RCC 7860 (cell line): ENCODE measurements at regions not wholly inside any gene's neighbourhood (a gene's known extent, or its start where the extent isn't known, plus 50 kb on each side); places are given as distances from the start of the nearest gene placed in this dataset.
"Not testable (repeated sequence)": the region's sequence is repeated elsewhere in the genome, so short reads cannot be mapped to it uniquely, and the experiment has no call there.

ENCODE experiments used
- DNase-seq: peaks from one replicate; pipeline ENCODE4 v3.0.0-alpha.2; 2015; ENCODE audit warnings: low spot score
- FAIRE-seq: peaks from 2 replicates; lab custom pipeline; 2012; peaks lifted over from hg19 to GRCh38; lab: Jason Lieb, UNC

DNA sequence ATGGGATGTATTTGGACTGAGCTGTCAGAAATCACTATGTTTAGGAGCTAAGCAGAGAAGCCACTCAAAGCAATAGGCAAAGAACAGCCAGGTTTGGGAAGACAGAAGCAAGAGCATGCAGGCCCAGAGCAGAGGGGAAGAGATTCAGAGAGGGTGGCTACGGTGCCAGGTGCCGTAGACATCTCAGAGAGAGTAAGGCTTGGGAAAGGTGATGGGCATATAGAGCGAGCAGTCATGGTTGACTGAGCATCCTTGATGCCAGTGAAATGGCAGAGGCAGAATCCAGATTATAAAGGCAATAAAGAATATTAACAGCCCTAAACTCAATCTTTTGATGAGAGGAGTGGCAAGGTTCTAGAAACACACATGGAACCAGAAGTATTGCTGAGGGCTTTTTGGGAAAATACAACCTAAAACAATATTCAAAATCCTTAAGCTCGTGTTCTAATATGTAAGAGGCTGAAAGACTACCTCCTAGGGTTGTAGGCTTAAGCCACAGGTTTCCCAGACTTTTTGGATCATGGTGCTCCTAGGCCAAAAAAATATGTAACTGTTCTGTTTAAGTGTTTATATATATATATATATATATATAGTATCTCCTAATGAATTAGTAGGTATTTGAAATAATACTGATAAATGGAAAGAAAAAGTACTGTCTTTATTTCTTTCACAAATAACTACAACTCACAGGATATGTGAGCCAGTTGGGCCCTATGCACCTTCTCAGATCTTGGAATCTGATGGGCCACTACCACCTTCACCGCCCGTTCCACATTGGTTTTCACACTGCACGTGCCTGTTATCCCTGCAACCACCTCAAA is 113.3 kb downstream of the MYCN start:
- FAIRE-seq (no peak), DNase-seq (no peak)

DNA sequence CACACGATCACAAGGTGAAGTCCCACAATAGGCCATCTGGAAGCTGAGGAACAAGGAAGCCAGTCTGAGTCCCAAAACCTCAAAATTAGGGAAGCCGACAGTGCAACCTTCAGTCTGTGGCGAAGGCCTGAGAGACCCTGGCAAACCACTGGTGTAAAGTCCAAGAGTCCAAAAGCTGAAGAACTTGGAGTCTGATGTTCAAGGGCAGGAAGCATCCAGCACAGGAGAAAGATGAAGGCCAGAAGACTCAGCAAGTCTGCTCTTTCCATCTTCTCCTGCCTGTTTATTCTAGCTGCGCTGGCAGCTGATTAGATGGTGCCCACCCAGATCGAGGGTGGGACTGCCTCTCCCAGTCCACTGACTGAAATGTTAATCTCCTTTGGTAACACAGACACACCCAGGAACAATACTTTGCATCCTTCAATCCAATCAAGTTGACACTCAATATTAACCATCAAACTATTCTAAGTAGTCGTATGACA is 112.3 kb downstream of the MYCN start:
- DNase-seq, FAIRE-seq: not testable (repeated sequence)

DNA sequence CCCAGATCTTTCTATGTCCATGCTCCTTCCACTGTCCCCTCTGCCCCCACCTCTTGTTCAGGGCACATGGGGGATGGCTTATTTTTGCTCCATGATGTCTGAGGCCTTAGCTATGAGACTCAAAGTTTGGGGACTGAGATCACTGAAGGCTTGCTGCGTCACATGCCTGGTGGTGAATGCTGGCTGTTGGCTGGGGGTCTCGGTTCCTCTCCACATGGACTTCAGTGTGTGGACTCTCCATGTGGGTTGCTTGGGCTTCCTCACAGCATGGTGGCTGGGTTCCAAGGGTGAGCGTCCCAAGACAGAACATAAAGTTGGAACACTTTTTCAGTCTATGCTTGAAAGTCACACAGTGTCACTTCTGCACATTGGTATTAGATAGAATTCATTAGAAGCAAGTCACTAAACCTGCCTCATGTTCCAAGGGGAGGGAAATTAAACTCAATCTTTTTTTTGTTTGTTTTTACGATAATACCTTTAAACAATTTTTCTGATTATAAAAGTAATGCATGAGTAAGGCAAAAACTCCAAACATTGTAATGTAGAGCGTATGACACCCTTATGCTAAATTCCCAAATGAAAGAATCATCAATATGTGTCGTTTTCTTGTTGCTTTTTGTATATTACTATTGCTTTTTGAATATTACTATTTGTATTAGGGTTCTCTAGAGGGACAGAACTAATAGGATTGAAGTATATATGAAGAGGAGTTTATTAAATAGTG is 111.7 kb downstream of the MYCN start:
- no peak for FAIRE-seq
- DNase-seq: no peak

GRCh38 chr2:16050908-16051489 is 110.6 kb downstream of the MYCN start:
- FAIRE-seq (no peak), DNase-seq (no peak)

DNA sequence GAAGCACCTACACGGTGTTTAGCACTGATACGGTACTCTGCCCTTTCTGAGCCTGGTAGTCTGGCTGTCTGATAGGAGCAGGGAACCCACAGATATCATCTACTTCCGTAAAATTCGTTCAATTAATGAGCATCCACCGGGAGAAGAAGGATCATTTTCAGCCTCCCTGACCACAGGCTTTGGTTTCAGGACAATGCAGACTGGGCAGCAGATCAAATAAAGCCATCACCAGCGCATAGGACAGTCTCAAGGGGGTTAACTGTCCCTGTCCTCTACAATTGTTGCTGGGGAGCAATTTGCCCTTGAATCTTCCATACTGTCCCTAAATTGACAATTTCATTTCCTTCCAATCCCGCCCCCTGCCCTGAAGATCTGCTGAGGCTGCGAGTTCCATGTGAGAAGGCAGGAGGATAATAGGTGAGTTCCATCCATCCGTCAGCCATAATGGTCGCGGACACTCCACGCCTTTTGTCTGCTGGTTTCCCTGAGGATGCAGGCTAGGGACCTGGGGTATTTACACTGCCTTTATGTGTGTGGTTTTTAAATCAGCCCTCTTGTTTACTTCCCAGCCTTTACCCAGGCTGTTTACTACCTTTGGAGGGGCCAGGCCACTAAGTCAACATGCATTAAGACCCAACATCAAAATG is 110.0 kb downstream of the MYCN start:
- FAIRE-seq (no peak), DNase-seq (no peak)

GRCh38 chr2:16049406-16049805 is 109.1 kb downstream of the MYCN start:
- FAIRE-seq (no peak), DNase-seq (no peak)

- DNase-seq (no peak), FAIRE-seq (no peak)
Measured at GRCh38 chr2:16048466-16048865, 108.1 kb downstream of the MYCN start.

DNA sequence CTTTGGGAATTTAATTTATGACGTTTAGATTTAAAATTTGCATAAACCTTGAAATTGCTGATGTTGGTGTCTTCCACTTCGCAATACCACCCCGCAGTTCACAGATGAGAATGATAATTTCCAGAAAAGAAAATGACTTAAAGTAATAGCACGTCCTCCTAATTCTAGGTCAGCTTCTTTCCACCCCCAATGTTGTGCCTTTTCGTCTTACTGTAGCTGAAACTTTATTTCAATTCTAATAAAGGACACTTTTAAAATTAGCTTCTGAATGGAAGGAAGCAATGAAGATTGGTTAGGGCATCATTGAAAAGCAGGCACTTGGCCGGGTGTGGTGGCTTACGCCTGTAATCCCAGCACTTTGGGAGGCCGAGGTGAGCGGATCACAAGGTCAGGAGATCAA is 107.4 kb downstream of the MYCN start:
- FAIRE-seq (no peak), DNase-seq (no peak)

DNA sequence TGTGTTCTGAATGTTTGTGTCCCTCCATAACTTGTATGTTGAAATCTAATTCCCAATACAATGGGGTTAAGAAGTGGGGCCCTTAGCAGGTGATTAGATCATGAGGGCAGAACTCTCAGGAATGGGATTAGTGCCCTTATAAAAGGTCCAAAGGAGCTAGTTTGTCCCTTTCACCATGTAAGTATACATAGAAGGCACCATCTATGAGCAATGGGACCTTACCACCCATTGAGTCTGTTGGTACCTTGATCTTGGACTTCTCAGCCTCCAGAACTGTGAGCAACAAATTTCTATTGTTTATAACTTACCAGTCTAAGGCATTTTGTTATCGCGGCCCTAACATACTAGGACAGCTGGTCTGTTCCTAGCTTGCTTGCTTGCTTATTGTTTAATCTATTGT is 106.3 kb downstream of the MYCN start:
- FAIRE-seq: no peak
- no peak for DNase-seq

GRCh38 chr2:16045653-16046352 is 105.5 kb downstream of the MYCN start:
- no peak for DNase-seq
- no peak for FAIRE-seq

DNA sequence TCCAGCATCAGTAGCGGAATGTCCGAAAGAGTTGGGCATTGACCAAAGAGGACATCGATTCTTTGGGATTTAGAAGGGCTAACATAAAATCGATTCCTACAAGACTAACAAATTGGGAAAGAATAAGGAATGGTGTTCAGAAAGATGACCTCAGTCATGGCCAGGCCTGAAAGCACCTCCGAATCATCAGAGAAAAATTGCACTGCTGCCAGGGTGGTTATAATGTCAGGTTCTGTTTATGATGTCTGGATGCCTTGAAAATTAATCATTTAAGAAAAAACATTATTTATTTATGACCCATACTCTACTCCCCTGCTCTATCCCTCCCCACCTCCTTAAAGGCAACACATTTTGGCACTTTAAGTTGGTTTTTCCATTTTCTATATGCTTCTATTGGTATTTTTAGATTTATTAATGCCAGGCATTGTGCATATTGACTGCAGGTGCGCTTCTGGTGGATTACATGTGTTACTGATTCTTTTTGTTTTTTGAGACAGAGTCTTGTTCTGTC is 104.7 kb downstream of the MYCN start:
- FAIRE-seq: no peak
- DNase-seq: no peak

DNA sequence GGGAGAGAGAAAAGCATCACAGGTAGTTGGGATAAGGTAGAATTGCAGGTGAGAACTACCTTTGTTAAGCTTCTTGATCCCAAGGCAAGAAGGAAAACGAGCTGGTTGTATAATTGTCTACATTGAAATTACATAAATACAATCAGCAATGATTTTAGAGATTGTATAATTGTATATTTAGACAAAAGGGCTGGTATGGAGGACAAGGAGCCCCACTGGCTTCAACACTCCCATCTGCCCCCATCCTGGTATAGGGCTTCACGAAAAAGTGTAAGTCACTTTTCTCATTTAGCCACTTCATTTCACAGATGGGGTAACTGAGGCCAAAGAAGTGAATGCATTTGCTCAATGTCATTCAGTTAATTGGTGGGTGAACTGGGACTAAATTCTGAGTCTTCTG is 103.3 kb downstream of the MYCN start:
- DNase-seq (no peak), FAIRE-seq (no peak)

DNA sequence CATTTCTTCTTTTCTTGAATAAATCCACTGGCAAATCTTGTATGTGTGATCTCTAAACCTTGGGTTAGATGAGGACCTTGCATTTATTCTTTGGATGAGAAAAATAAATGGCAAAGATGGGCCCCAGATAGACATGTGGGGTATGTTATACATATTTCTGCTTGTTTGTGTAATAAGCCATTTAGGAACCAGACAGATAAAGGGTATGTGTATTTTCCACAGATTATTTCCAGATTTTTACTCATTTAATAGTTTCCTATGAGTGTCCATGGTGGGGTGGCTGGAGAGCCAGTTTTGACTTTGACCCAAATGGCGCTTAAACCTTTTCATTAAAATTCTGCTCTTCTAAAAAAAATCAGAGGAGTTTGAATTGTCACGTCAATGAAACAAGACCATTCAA is 102.8 kb downstream of the MYCN start:
- FAIRE-seq (no peak), DNase-seq (no peak)

GRCh38 chr2:16042201-16042700 is 101.9 kb downstream of the MYCN start:
- FAIRE-seq (no peak), DNase-seq (no peak)

DNA sequence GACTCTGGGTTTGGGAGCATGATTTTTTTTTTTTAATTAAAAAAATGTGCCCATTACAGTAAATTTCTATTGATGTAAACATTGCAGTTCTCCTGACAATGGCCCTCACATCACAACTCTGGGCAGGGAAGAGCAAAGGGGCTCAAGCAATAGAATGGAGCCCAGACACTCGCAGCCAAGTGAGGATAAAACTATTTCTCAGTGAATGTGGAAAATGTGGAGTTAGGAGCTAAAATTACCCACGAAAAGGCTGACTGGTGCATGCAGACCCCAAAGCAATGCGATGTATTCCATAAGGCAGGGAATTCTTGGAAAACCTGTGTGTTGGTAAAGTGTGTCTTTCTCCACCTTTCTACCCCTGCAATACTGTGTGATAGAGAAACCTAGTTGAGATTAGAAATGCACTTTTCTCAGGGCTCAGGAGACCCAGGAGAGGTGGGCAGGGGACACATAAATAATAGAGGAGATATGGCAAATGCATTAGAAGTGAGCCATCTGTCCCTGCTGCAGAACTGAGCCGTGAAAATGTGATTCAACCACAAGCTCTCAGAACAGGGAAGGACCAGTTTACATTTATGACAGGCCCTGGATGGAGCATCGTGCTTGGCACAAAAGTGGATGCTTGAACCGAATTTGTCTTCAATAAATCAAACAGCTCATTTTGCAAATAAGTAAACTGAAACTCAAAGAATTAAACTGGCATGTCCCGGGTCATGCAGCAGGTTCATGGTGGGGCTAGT is 100.1 kb downstream of the MYCN start:
- DNase-seq (no peak), FAIRE-seq (no peak)

- FAIRE-seq: no peak
- DNase-seq: no peak
Measured at GRCh38 chr2:16039823-16040222, 99.5 kb downstream of the MYCN start.

DNA sequence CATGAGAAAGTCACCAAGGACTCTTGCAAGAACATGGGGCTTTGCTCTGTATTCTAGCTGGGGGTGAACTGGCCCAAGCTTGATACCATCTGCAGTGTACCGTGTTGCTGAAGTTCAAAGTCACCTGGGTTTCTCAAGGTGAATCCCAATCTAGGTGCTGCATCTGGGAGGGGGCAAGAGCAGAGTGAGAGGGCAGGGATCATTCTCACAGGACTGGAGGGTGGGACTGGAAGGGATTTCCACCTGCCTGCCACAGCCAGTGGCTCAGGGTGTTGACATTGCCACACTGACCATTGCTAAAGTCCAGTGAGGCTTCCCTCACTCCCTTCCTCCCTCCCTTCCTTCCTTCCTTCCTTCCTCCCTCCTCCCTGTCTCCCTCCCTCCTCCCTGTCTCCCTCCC is 98.7 kb downstream of the MYCN start:
- DNase-seq: no peak
- no peak for FAIRE-seq

DNA sequence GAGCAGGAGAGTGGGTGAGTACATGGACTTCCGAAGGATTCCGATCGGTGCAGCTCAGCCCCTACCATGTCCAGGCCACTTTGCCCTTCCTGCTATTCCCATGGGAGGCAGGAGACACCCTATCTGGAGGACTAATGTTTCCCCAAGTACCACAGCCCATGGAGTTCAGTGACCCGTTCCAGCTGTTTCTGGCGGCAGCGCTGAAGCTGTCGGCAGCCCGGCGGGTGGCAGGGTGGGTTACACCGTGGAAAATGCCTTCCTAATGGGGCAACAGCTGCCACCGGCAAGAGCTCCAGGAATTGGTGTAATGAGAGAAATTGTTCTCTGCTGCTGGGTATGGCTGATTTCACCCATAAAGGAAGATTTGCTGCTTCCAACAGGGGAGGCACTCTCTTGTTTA is 98.3 kb downstream of the MYCN start:
- DNase-seq (no peak), FAIRE-seq (no peak)

GRCh38 chr2:16037808-16038457 is 97.6 kb downstream of the MYCN start:
- no peak for FAIRE-seq
- DNase-seq: no peak
